GM18873 (cell line): ENCODE measurements at regions not wholly inside any gene's neighbourhood (a gene's known extent, or its start where the extent isn't known, plus 50 kb on each side); places are given as distances from the start of the nearest gene placed in this dataset.
A peak's percentile ranks its signal among the peaks of the same experiment; 100 is the strongest.

ENCODE experiments used
- ATAC-seq: cut with Tn5 transposase; IDR thresholded peaks from one replicate; pipeline ENCODE4 v1.9.1; 2021; ENCODE audit warnings: mild to moderate bottlenecking, moderate library complexity, moderate number of reproducible peaks; ENCODE audit not compliant: unreplicated experiment, low FRiP score

- ATAC-seq, result no peak
Observed at GRCh38 chr4:38308728-38309311, 348.6 kb downstream of the PTTG2 start.

- no peak for ATAC-seq
Observed at GRCh38 chr4:38309471-38309870, 349.3 kb downstream of the PTTG2 start.

DNA sequence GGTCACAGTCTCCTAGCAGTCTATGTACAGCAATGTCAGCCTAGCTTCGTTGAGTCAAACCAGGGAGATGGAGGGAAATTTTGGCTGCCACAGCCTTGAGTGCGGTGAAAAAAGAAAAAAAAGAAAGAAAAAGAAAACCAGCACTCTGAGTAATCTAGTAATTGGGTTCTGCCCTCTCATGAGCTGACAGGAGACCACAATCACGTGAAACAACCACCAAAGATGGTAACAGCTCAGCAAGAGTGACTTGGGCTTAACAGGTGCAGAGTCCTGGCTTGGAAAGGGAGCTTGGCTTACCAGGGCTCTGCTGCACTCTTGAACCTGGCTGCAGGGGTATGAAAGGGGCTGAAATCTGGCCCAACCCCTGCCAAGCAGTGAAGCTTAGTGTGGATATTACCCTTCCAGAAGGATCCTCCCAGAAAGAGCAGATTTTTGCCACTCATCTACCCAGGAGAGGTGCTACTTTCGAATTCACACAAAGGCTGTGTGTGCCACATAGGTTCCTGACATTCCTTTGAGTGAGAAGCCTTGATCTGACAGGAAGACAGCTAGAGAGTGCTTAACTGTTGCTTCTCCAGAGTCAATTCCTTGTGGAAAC, 350.3 kb downstream of the PTTG2 start:
- ATAC-seq, result peak; percentile 95

GRCh38 chr4:38311495-38312126, 351.4 kb downstream of the PTTG2 start:
- ATAC-seq, result no peak

- no peak for ATAC-seq
Observed at GRCh38 chr4:38313175-38313574, 350.8 kb upstream of the KLF3 start.

GRCh38 chr4:38313999-38314561, 349.9 kb upstream of the KLF3 start:
- ATAC-seq, result no peak

DNA sequence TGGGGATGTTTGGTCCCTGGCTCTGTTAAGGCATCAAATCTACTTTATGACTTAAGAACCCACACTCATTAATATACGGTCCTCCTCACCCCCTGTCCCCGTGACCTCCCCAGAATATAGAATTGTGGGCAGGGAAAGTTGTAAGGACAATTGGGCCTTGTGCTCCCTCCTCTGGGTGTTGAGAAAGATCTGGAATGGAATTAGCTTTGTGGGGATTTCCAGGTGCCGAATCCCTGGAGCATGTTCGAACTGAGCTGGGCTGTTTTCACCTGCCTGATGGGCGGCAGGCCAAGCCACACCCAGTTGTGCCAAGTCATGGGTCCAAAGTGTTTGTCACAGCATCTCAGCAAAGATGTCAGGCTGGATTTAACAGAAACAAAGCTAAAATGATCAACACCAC, 349.3 kb upstream of the KLF3 start:
- ATAC-seq, result no peak

DNA sequence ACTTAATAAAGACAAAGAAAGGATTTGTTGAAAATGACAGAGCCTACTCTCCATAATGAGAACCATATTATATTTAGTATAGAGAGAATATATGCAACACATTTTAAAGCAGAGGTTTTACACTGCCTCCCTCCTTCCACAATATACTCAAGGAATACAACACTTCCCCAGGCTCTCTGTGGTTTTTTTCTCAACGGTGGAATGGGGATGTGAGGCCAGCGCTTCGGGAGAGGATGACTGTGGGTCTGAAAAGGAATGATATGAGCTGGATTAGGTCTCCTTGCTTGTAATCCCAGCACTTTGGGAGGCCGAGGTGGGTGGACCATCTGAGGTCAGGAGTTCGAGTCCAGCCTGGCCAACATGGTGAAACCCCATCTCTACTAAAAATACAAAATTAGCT, 348.7 kb upstream of the KLF3 start:
- no peak for ATAC-seq

- ATAC-seq, result no peak
Observed at GRCh38 chr4:38316045-38316444, 348.0 kb upstream of the KLF3 start.

- no peak for ATAC-seq
Observed at GRCh38 chr4:38317041-38317674, 346.8 kb upstream of the KLF3 start.

DNA sequence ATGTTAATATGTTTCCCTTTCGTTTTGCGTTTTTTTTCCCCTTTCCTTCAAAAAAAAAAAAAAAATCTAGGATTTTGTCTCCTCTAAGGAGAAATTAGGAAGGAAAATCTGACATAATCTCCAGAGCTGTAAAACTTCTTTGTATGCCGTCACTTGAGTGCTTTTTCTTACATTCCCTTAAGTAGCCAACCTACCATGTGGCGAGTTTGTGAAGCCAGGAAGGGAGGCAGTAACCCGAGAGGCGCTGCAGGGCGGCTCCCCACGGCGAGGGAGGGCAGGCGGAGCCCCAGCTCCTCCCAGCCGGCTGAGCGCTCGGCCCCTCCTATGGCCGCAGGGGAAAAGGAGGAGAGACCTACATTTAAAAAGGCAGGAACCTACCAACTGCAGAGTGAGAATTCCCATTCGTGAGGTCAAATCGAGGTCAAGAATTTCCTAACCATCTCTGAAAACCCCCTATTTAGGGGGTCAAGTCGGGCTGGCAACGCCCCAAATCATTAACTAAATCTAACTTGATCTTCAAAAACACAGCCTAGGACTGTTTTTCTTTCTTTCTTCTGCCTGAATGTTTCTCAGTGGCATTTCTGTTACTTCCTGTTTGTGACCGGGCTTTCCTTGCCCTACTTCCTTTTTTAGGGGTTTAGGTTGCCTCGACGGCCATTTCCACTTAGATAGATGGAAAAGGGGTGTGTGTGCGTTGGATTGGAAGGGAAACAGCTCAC, 345.1 kb upstream of the KLF3 start:
- ATAC-seq, result peak; percentile 87

DNA sequence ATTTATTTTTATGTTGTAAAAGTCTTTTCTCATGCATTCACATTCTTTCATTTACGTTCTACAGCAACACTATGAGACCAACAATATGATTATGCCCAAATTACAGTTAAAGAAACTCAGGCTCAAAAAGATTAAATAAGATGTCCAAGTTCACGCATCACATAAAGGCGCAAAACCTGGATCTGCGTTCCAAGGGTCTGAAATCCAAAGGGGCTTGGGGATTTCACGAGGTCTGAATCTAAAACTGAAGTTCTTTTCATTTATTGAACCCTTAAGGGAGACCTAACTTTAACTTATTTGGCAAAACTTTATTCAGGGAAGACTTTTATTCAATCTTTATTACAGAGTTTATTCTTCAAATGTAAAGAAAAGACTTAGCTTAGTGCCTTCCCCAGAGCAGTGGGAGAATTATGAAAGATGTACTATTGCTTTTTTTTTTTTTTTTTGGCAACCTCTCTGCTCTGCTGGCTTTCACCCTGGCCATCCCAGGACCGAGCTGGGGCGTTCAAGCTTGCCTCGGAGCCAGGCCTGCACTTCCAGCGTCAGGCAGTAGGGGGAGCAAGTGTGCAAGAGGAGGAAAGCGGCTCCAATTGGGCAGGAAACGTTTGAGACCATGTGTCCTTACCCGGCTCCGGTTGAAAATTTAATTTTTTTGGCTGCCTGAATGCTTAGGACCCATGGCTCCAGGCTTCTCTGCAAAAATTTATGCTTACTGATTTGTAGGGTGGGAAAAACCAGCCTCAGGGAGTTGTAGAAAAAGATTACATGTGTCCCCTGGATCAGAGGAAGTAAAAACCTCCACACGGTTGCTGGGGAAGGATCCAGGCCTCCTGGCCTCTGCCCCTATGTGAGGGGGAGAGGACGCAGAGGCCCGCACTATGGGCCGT, 344.3 kb upstream of the KLF3 start:
- ATAC-seq, result no peak

GRCh38 chr4:38320343-38320695, 343.7 kb upstream of the KLF3 start:
- ATAC-seq, result no peak

GRCh38 chr4:38320833-38321232, 343.2 kb upstream of the KLF3 start:
- no peak for ATAC-seq

DNA sequence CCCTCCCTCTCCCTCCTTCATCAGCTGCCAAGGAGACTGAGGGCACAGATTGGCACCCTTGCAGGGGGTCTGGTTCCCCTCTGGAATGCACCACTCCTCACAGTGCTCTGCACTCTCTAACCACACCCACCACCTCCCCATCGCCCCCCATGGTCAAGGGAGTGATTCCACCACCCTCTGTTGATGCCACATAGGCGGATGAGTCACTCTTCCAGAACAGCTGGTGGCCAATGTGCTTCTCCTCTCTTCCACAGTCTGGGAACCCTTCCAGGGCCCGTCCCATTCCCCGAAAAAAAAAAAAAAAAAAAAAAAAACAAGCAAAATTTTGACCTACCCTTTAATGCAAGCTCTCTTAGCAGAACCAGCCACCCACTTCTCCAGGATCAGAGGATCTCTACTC, 341.3 kb upstream of the KLF3 start:
- no peak for ATAC-seq

GRCh38 chr4:38323141-38323641, 340.8 kb upstream of the KLF3 start:
- ATAC-seq, result no peak

GRCh38 chr4:38324861-38325628, 339.0 kb upstream of the KLF3 start:
- ATAC-seq, result no peak

GRCh38 chr4:38325629-38325913, 338.4 kb upstream of the KLF3 start:
- ATAC-seq, result no peak

GRCh38 chr4:38326499-38326898, 337.5 kb upstream of the KLF3 start:
- no peak for ATAC-seq
